ENCODE measurements at regions not wholly inside any gene's neighbourhood (a gene's known extent, or its start where the extent isn't known, plus 50 kb on each side); places are given as distances from the start of the nearest gene placed in this dataset.

GRCh38 chr5:92559331-92559730, 1021.7 kb downstream of the NR2F1-AS1 start:
- Mint-ChIP-seq H3K27ac (no peak overlapping the region), H3K9me3 (no peaks in the 10 kb centered on the region), H3K4me3 (no peak overlapping the region), H3K36me3 (no peaks in the 10 kb centered on the region), H3K4me1 (peaks cover 19% of the 10 kb centered on the region), H3K27me3 (ENCODE audit: low read depth) (no peaks in the 10 kb centered on the region)
- TF ChIP-seq, protein P1, sequence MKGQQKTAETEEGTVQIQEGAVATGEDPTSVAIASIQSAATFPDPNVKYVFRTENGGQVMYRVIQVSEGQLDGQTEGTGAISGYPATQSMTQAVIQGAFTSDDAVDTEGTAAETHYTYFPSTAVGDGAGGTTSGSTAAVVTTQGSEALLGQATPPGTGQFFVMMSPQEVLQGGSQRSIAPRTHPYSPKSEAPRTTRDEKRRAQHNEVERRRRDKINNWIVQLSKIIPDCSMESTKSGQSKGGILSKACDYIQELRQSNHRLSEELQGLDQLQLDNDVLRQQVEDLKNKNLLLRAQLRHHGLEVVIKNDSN (CRISPR knock-in tag; IDR thresholded peaks at IDR 0.05) = no peak
- TF ChIP-seq NFYB (CRISPR knock-in tag; conservative IDR thresholded peaks at IDR 0.05; ENCODE audit: low read depth) (no peak), NR1H2 (CRISPR knock-in tag; IDR thresholded peaks at IDR 0.05) (no peak), ELF4 (CRISPR knock-in tag; IDR thresholded peaks at IDR 0.05; ENCODE audit: low read depth) (no peak), NFATC4 (CRISPR knock-in tag; IDR thresholded peaks at IDR 0.05) (no peak), PRRX2 (CRISPR knock-in tag; IDR thresholded peaks at IDR 0.05) (no peak), STAT6 (CRISPR knock-in tag; conservative IDR thresholded peaks at IDR 0.05; ENCODE audit: low read depth) (no peak), NFE2L1 (CRISPR knock-in tag; IDR thresholded peaks at IDR 0.05) (no peak), SOX15 (CRISPR knock-in tag; IDR thresholded peaks at IDR 0.05) (no peak), SMAD3 (CRISPR knock-in tag; IDR thresholded peaks at IDR 0.05; ENCODE audit: borderline replicate concordance) (no peak), NR3C1 (CRISPR knock-in tag; conservative IDR thresholded peaks at IDR 0.05; ENCODE audit: low read depth) (no peak), ZNF232 (CRISPR knock-in tag; IDR thresholded peaks at IDR 0.05) (no peak), KAT7 (CRISPR knock-in tag; IDR thresholded peaks at IDR 0.05; ENCODE audit: borderline replicate concordance) (no peak), PREB (CRISPR knock-in tag; IDR thresholded peaks at IDR 0.05; ENCODE audit: borderline replicate concordance) (no peak), ZNF317 (CRISPR knock-in tag; IDR thresholded peaks at IDR 0.05; ENCODE audit: borderline replicate concordance, low read depth) (no peak)
- TF ChIP-seq, protein P2, sequence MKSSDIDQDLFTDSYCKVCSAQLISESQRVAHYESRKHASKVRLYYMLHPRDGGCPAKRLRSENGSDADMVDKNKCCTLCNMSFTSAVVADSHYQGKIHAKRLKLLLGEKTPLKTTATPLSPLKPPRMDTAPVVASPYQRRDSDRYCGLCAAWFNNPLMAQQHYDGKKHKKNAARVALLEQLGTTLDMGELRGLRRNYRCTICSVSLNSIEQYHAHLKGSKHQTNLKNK (CRISPR knock-in tag; IDR thresholded peaks at IDR 0.05) = no peak
- TF ChIP-seq, protein P3, sequence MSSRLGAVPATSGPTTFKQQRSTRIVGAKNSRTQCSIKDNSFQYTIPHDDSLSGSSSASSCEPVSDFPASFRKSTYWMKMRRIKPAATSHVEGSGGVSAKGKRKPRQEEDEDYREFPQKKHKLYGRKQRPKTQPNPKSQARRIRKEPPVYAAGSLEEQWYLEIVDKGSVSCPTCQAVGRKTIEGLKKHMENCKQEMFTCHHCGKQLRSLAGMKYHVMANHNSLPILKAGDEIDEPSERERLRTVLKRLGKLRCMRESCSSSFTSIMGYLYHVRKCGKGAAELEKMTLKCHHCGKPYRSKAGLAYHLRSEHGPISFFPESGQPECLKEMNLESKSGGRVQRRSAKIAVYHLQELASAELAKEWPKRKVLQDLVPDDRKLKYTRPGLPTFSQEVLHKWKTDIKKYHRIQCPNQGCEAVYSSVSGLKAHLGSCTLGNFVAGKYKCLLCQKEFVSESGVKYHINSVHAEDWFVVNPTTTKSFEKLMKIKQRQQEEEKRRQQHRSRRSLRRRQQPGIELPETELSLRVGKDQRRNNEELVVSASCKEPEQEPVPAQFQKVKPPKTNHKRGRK (CRISPR knock-in tag; IDR thresholded peaks at IDR 0.05; ENCODE audit: borderline replicate concordance) = no peak
- TF ChIP-seq, protein P4, sequence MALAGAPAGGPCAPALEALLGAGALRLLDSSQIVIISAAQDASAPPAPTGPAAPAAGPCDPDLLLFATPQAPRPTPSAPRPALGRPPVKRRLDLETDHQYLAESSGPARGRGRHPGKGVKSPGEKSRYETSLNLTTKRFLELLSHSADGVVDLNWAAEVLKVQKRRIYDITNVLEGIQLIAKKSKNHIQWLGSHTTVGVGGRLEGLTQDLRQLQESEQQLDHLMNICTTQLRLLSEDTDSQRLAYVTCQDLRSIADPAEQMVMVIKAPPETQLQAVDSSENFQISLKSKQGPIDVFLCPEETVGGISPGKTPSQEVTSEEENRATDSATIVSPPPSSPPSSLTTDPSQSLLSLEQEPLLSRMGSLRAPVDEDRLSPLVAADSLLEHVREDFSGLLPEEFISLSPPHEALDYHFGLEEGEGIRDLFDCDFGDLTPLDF (CRISPR knock-in tag; IDR thresholded peaks at IDR 0.05) = no peak
- TF ChIP-seq, protein P5, sequence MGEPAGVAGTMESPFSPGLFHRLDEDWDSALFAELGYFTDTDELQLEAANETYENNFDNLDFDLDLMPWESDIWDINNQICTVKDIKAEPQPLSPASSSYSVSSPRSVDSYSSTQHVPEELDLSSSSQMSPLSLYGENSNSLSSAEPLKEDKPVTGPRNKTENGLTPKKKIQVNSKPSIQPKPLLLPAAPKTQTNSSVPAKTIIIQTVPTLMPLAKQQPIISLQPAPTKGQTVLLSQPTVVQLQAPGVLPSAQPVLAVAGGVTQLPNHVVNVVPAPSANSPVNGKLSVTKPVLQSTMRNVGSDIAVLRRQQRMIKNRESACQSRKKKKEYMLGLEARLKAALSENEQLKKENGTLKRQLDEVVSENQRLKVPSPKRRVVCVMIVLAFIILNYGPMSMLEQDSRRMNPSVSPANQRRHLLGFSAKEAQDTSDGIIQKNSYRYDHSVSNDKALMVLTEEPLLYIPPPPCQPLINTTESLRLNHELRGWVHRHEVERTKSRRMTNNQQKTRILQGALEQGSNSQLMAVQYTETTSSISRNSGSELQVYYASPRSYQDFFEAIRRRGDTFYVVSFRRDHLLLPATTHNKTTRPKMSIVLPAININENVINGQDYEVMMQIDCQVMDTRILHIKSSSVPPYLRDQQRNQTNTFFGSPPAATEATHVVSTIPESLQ (CRISPR knock-in tag; IDR thresholded peaks at IDR 0.05) = no peak
- TF ChIP-seq, protein P6, sequence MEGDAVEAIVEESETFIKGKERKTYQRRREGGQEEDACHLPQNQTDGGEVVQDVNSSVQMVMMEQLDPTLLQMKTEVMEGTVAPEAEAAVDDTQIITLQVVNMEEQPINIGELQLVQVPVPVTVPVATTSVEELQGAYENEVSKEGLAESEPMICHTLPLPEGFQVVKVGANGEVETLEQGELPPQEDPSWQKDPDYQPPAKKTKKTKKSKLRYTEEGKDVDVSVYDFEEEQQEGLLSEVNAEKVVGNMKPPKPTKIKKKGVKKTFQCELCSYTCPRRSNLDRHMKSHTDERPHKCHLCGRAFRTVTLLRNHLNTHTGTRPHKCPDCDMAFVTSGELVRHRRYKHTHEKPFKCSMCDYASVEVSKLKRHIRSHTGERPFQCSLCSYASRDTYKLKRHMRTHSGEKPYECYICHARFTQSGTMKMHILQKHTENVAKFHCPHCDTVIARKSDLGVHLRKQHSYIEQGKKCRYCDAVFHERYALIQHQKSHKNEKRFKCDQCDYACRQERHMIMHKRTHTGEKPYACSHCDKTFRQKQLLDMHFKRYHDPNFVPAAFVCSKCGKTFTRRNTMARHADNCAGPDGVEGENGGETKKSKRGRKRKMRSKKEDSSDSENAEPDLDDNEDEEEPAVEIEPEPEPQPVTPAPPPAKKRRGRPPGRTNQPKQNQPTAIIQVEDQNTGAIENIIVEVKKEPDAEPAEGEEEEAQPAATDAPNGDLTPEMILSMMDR (IDR thresholded peaks at IDR 0.05) = no peak
- no peak for DNase-seq (ENCODE audit: low spot score)
- no peak; the same call in 1 of the 2 replicates for ATAC-seq
- ChIA-PET POLR2A (no interaction called here), CTCF (no interaction called here)
